Mucosa of rectum (tissue), 2 donors: ENCODE measurements at regions not wholly inside any gene's neighbourhood (a gene's known extent, or its start where the extent isn't known, plus 50 kb on each side); places are given as distances from the start of the nearest gene placed in this dataset.

Source experiments
- H3K27ac ChIP-seq, 2 donors: one replicate each; pipeline ENCODE4 v1.7.0; 2013; ENCODE audit warnings: inconsistent platforms in 2 of 2, low read depth in 2 of 2, low read length in 2 of 2
- H3K27me3 ChIP-seq, 2 donors: one replicate each; pipeline ENCODE4 v1.7.0; 2013; ENCODE audit warnings: low read length in 2 of 2; ENCODE audit not compliant: control insufficient read depth in 2 of 2, insufficient read depth in 2 of 2
- H3K36me3 ChIP-seq, 2 donors: one replicate each; pipeline ENCODE4 v1.7.0; 2013; ENCODE audit warnings: low read length in 2 of 2; ENCODE audit not compliant: control insufficient read depth in 2 of 2, insufficient read depth in 2 of 2
- H3K4me1 ChIP-seq, 2 donors: one replicate each; pipeline ENCODE4 v1.7.0; 2013; ENCODE audit warnings: low read length in 2 of 2, mild to moderate bottlenecking in 1 of 2; ENCODE audit not compliant: control insufficient read depth in 2 of 2, insufficient read depth in 2 of 2
- H3K4me3 ChIP-seq, 2 donors: one replicate each; pipeline ENCODE4 v1.7.0; 2013; ENCODE audit warnings: low read length in 2 of 2
- H3K9ac ChIP-seq, 2 donors: one replicate each; pipeline ENCODE4 v1.7.0; 2013; ENCODE audit warnings: low read length in 2 of 2, low read depth in 1 of 2, mild to moderate bottlenecking in 1 of 2
- H3K9me3 ChIP-seq, 2 donors: one replicate each; pipeline ENCODE4 v1.7.0; 2013; ENCODE audit warnings: low read length in 2 of 2; ENCODE audit not compliant: control insufficient read depth in 2 of 2
- donor health status: healthy.
- donor health status: Normal muscosa, but diverticular disease.

DNA sequence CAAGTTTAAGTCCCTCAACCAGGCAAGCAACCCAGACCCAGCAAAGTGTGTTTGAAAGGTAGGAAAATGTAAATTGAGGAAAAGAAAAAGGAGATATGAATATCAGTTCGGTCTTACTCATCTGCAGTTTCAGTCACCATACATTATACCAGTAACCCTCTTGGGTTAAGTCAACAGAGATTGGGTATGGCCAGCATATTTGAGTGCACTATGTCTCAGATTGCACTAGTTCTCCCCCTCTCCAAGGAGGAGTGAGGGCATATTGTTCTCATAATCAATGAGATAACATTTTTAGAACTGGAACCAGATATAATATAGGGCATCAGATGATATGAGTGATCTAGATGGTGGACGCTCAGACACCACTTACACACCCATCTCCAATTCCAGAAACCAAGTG is 141.5 kb downstream of the COPS8 start:
- Histone ChIP-seq H3K9me3 (no peaks in the 10 kb centered on the region), H3K4me1 (no peaks in the 10 kb centered on the region), H3K36me3 (no peaks in the 10 kb centered on the region), H3K9ac (no peak overlapping the region), H3K27me3 (no peaks in the 10 kb centered on the region), H3K4me3 (no peak overlapping the region), H3K27ac (no peak overlapping the region)

DNA sequence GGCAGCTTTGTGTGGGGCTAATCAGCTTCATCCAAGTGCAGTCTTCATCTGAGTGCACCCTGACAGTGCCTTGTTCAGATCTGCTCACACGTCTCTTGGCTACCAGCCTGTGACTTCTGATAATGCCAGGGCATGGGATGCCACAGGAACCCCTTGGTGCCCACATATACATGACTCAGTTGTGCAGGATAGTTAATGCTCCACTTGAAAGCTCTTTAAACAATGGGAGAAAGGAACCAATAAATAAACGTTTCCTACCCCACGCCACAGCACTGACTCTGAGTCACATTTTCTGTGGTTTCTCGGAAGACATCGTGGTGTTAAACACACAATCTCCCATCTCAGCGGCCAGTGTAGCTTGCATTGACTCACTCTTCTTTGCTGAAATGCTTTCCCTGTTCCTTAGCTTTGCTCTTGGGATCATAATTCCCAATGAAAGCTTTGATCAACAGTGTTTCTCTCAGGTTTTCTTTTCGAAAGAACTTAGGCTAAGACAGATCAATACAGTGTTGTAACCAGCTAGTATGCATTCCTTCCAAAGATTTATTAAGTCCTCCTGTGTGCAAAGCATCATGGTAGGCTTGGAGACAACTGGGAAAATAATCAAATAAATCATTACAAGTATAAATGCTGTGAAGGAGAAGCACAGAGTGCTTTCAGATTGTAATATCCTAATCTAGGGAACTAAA is 142.0 kb downstream of the COPS8 start:
- no peaks in the 10 kb centered on the region for H3K9me3 ChIP-seq
- H3K27me3 ChIP-seq: no peaks in the 10 kb centered on the region
- no peak overlapping the region for H3K27ac ChIP-seq
- no peak overlapping the region for H3K4me3 ChIP-seq
- no peaks in the 10 kb centered on the region for H3K36me3 ChIP-seq
- H3K9ac ChIP-seq: no peak overlapping the region
- H3K4me1 ChIP-seq: no peaks in the 10 kb centered on the region

DNA sequence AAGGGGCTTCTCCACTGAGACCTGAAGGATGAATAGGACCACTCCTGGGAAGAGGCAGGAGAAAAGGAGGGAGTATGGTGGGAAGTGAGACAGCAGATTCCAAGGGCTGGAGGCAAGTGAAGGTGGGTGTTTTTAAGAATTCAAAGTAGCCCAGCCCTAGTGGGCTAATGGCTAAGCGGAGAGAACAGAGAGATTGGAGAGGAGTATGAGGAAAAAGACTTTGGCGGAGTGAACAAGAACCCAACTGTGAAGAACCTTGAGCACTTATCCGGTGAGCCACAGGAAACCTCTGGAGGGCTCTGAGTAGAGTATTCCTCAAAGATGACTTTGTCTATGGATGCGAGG is 142.6 kb downstream of the COPS8 start:
- Histone ChIP-seq H3K9me3 (no peaks in the 10 kb centered on the region), H3K27ac (no peak overlapping the region), H3K27me3 (no peaks in the 10 kb centered on the region), H3K9ac (no peak overlapping the region), H3K36me3 (no peaks in the 10 kb centered on the region), H3K4me3 (no peak overlapping the region), H3K4me1 (no peaks in the 10 kb centered on the region)

DNA sequence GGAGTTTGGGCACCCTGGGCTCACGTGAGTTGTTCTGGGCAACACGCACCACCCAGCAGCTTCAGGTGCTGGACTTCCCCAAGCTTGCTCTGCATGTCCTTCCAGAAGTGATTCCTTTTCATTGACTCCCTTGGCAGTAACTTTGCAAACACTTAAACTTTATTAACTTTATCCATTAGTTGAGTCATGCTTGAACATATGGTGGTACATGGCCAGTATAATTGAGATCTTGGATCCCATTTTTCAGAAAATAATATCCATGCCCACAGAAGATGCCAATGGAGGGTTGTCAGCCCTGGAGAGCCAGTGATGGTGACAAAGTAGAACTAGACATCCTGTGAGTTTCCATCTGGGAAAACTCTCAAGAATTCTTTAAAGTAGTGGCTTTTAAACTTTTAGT is 144.2 kb downstream of the COPS8 start:
- H3K27me3 ChIP-seq: no peaks in the 10 kb centered on the region
- no peaks in the 10 kb centered on the region for H3K9me3 ChIP-seq
- no peak overlapping the region for H3K4me3 ChIP-seq
- no peaks in the 10 kb centered on the region for H3K36me3 ChIP-seq
- H3K9ac ChIP-seq: no peak overlapping the region
- no peaks in the 10 kb centered on the region for H3K4me1 ChIP-seq
- no peak overlapping the region for H3K27ac ChIP-seq

DNA sequence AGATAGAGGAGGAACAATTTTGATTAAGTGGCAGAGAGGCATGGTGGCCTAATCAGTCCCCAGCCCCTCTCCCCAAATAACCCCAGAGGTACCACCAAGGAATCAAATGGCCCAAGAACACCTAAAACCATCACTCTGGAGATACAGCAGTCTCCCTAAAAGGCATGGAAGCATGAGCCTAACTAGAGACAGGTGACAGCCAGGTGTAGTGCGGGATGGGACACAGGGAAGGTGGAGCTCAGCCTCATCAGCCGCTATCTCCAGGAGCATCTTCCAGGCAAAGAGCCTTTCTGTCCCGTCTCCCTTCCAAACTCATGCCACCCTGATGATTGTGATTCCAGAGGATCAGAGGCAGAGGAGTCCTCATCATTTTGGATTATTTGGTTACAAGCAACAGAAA is 144.7 kb downstream of the COPS8 start:
- Histone ChIP-seq H3K27ac (no peak overlapping the region), H3K4me3 (no peak overlapping the region), H3K27me3 (no peaks in the 10 kb centered on the region), H3K4me1 (no peaks in the 10 kb centered on the region), H3K36me3 (no peaks in the 10 kb centered on the region), H3K9ac (no peak overlapping the region), H3K9me3 (no peaks in the 10 kb centered on the region)

DNA sequence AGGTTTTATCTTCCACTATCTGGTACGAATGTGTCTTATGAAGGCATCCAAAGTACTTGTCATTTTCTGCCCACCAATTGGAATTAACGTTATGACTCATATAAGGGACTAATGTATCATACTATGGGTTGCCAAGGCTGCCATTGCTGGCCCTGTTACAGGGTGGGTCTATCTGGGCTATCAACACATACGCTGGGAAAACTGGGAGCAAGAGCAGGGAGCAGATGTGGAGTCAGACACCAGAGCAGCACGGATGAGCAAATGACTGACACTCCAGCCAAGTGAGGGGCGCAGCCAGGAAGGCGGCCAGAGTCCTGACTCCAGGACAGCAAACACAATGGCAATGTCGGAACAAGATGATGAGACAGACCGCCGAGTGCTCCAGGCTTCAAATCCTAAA is 145.9 kb downstream of the COPS8 start:
- H3K9ac ChIP-seq: no peak overlapping the region
- no peaks in the 10 kb centered on the region for H3K4me1 ChIP-seq
- H3K9me3 ChIP-seq: no peaks in the 10 kb centered on the region
- no peaks in the 10 kb centered on the region for H3K36me3 ChIP-seq
- H3K27me3 ChIP-seq: no peaks in the 10 kb centered on the region
- no peak overlapping the region for H3K27ac ChIP-seq
- no peak overlapping the region for H3K4me3 ChIP-seq

DNA sequence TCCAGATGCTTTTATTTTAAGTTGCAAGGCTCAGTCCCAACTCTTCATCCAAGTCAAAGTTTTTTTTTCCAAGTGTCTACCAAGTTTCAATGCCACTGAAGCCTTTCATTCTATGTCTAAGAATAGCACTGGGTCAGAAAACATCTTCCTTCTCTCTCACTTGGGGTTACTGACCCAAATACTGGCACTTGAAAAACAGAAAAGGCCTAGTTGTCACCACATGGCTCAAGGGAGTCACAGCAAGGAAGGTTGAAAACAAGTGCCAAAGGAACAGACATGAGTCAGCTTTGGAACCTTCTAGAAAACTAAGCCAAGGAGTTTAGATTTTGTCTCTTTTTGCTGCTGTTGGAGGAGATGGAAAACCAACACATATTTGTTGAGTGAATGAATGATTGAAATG is 146.5 kb downstream of the COPS8 start:
- H3K27ac ChIP-seq: no peak overlapping the region
- no peaks in the 10 kb centered on the region for H3K36me3 ChIP-seq
- H3K27me3 ChIP-seq: no peaks in the 10 kb centered on the region
- H3K4me1 ChIP-seq: no peaks in the 10 kb centered on the region
- H3K9ac ChIP-seq: no peak overlapping the region
- no peak overlapping the region for H3K4me3 ChIP-seq
- H3K9me3 ChIP-seq: no peaks in the 10 kb centered on the region

DNA sequence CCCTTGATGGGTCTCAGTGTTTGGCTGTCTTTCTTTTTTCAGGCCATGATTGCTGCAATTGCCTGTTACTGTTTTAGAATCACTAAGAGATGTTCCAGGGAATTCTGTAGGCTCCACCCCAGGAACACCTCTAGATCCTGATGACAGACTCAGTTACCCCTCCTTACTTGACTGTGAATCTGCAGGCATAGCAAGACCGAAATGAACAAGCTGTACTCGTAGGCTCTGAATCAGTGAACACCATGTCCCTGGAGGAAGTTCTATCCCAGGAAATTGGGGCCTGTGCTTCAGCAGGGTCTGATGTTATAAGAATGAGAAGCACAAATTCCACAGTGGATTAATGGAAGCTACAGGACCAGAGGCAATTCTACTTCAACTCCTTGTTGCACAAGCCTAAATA is 148.6 kb downstream of the COPS8 start:
- no peaks in the 10 kb centered on the region for H3K4me1 ChIP-seq
- H3K36me3 ChIP-seq: no peaks in the 10 kb centered on the region
- no peak overlapping the region for H3K27ac ChIP-seq
- no peaks in the 10 kb centered on the region for H3K27me3 ChIP-seq
- no peak overlapping the region for H3K9ac ChIP-seq
- no peak overlapping the region for H3K4me3 ChIP-seq
- H3K9me3 ChIP-seq: no peaks in the 10 kb centered on the region

DNA sequence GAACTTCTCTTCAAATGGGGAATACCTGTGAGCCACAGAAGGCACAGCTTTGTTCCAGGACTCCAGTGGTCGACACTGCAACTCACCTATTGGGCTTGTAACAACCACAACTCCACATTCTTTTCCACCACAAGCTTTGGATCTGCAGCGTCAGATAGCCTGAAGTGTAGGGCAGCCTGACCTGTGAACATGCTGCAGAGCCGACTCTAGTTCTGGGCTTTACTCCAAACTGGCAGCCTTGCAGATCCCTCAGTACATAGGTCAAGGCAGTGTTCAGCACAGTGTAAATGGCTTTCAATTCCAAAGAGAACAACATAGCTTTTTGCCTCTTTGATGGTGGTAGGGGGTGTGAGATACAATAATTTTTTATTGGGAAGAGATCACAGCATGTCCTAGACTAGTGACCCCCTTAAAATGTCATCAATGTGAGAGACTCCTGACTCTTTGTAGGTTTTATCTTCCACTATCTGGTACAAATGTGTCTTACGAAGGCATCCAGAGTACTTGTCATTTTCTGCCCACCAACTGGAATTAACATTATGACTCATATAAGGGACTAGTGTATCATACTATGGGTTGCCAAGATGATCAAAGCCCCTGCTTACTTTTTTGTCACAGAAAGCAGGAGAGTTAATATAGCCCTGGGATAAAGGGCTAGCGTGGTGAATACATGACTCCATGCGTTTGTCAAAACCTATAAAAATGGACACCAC is 149.8 kb downstream of the COPS8 start:
- H3K4me1 ChIP-seq: no peaks in the 10 kb centered on the region
- H3K9ac ChIP-seq: no peak overlapping the region
- no peak overlapping the region for H3K4me3 ChIP-seq
- H3K36me3 ChIP-seq: no peaks in the 10 kb centered on the region
- no peaks in the 10 kb centered on the region for H3K9me3 ChIP-seq
- no peak overlapping the region for H3K27ac ChIP-seq
- no peaks in the 10 kb centered on the region for H3K27me3 ChIP-seq

DNA sequence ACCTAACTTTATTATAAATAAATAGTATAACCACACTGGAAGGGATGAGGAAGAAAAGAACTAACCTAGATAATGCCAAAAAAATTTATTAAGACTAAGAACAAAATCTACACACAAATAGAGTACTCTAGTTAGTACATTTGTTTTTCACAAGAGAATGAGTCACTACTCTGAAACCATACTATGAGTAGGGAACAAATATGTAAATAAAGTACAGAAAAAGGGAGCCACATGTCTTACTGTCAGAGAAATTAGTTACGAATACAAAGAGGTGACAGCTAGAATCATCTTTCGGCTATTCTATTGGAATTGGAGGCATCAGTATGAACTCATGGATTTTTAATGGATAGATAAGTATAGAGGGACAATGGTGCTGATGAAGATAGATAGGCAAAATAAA is 150.5 kb downstream of the COPS8 start:
- Histone ChIP-seq H3K27me3 (no peaks in the 10 kb centered on the region), H3K9ac (no peak overlapping the region), H3K36me3 (no peaks in the 10 kb centered on the region), H3K27ac (no peak overlapping the region), H3K4me1 (no peaks in the 10 kb centered on the region), H3K9me3 (no peaks in the 10 kb centered on the region), H3K4me3 (no peak overlapping the region)
